ENCODE measurements at regions not wholly inside any gene's neighbourhood (a gene's known extent, or its start where the extent isn't known, plus 50 kb on each side); places are given as distances from the start of the nearest gene placed in this dataset.

DNA sequence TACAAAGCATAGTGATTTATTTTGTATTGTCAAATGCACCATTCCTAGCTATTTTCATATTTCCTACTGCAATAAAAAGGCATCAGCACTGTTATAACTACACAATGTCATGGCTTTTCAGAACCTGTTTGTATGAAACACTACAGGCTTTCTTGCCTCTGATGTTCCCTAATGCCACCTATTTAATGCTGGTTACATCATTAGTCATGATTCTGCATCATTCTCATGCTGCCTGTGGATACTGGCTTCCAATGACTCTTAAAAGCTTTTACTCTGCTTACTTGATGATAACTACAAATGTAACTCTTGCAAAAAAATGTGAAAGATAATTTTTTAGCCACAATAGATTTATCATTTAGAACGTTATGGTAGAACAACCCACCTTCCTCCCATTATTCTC, 529.4 kb downstream of the HTR7 start:
- Mint-ChIP-seq H3K27ac (no peak overlapping the region), H3K4me3 (no peak overlapping the region), H3K27me3 (peaks cover 0 to 2% of the 10 kb centered on the region in 2 donors), H3K4me1 (no peaks in the 10 kb centered on the region), H3K36me3 (no peaks in the 10 kb centered on the region), H3K9me3 (peaks cover 0 to 4% (median 0%) of the 10 kb centered on the region in 3 donors)
- POLR2A ChIA-PET, result no interaction called here
- DNase-seq (no peak), ATAC-seq (replicated peaks in 1 of 4) (no peak)
- no peak overlapping the region for H3K4me3 ChIP-seq (ENCODE audit: control insufficient read depth in 1 of 2, extremely low read depth in 1 of 2, low read length in 1 of 2)
- H3K4me1 ChIP-seq (ENCODE audit: control insufficient read depth in 1 of 2, extremely low read depth in 1 of 2, insufficient read depth in 2 of 2, low read length in 2 of 2), result no peaks in the 10 kb centered on the region
- H3K9me3 ChIP-seq, result no peaks in the 10 kb centered on the region
- no CpG with 5 or more reads among the region's 1 CpG for WGBS (ENCODE audit: insufficient coverage)
- no peak overlapping the region for H3K27ac ChIP-seq (ENCODE audit: low read length)
- no peaks in the 10 kb centered on the region for H3K36me3 ChIP-seq (ENCODE audit: control insufficient read depth in 2 of 2, extremely low read depth in 1 of 2, insufficient read depth in 1 of 2, low read length in 1 of 2)
- CTCF ChIA-PET, result no interaction called here
- H3K27me3 ChIP-seq (replicated peaks in 1 of 2; ENCODE audit: control insufficient read depth in 2 of 2, extremely low read depth in 1 of 2, insufficient read depth in 2 of 2, low read length in 1 of 2), result peaks cover 0 to 4% of the 10 kb centered on the region in 2 experiments

DNA sequence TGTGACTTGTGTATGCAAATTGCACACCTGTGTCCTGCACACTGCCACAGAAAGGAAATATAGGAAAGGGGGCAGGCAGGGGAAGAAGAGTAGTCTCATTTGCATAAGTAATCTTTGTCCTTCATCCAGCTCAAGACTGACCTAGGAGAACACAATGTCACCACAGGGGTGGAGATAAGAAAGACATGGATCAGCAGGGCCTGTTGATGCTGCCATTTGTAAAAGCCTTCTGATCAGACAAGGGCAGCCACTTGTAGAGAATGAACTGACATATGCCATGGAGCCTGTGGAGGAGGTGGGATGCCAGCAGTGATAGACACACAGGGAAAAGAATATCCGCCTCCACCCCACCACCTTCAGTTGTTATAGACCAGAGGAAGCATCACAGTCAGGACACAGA, 528.9 kb downstream of the HTR7 start:
- ChIA-PET CTCF (no interaction called here), POLR2A (no interaction called here)
- no peak overlapping the region for H3K27ac Mint-ChIP-seq
- H3K4me3 Mint-ChIP-seq, result no peak overlapping the region
- H3K36me3 Mint-ChIP-seq, result no peaks in the 10 kb centered on the region
- peaks cover 0 to 4% of the 10 kb centered on the region in 2 experiments for H3K27me3 ChIP-seq (replicated peaks in 1 of 2; ENCODE audit: control insufficient read depth in 2 of 2, extremely low read depth in 1 of 2, insufficient read depth in 2 of 2, low read length in 1 of 2)
- H3K4me1 ChIP-seq (ENCODE audit: control insufficient read depth in 1 of 2, extremely low read depth in 1 of 2, insufficient read depth in 2 of 2, low read length in 2 of 2), result no peaks in the 10 kb centered on the region
- ATAC-seq (replicated peaks in 1 of 4) (no peak), DNase-seq (no peak)
- no peak overlapping the region for H3K4me3 ChIP-seq (ENCODE audit: control insufficient read depth in 1 of 2, extremely low read depth in 1 of 2, low read length in 1 of 2)
- no peaks in the 10 kb centered on the region for H3K36me3 ChIP-seq (ENCODE audit: control insufficient read depth in 2 of 2, extremely low read depth in 1 of 2, insufficient read depth in 1 of 2, low read length in 1 of 2)
- H3K9me3 Mint-ChIP-seq, result peaks cover 0 to 4% (median 0%) of the 10 kb centered on the region in 3 donors
- H3K9me3 ChIP-seq, result no peaks in the 10 kb centered on the region
- no peaks in the 10 kb centered on the region for H3K4me1 Mint-ChIP-seq
- WGBS (ENCODE audit: insufficient coverage), result no CpG with 5 or more reads among the region's 1 CpG
- H3K27ac ChIP-seq (ENCODE audit: low read length), result no peak overlapping the region
- H3K27me3 Mint-ChIP-seq, result peaks cover 0 to 2% of the 10 kb centered on the region in 2 donors

DNA sequence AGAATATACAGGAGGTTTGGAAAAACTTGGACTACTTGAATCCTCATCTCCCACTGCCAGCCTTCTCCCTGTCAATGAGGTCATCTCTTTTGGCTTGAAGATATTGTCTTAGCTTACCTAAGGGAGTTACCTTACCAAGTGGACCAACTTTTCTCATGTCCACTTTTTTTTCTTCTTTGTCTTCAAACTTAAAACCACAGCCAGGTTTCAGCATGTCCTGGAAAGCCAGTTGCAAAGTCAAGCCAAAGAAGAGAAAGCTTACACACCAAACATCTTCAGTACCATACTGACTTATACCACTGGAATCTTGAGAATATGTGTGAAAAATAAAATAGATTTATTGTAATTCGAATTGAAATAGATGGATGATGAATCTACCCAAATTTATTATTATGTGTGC, 520.5 kb downstream of the HTR7 start:
- Mint-ChIP-seq H3K36me3 (no peaks in the 10 kb centered on the region), H3K27me3 (no peaks in the 10 kb centered on the region), H3K27ac (no peak overlapping the region), H3K4me3 (no peak overlapping the region), H3K9me3 (no peaks in the 10 kb centered on the region), H3K4me1 (no peaks in the 10 kb centered on the region)
- no CpG with 5 or more reads among the region's 1 CpG for WGBS (ENCODE audit: insufficient coverage)
- H3K4me1 ChIP-seq (ENCODE audit: control insufficient read depth in 1 of 2, extremely low read depth in 1 of 2, insufficient read depth in 2 of 2, low read length in 2 of 2), result no peaks in the 10 kb centered on the region
- H3K9me3 ChIP-seq, result no peaks in the 10 kb centered on the region
- DNase-seq (no peak), ATAC-seq (replicated peaks in 1 of 4) (no peak)
- no peak overlapping the region for H3K4me3 ChIP-seq (ENCODE audit: control insufficient read depth in 1 of 2, extremely low read depth in 1 of 2, low read length in 1 of 2)
- POLR2A ChIA-PET, result no interaction called here
- CTCF ChIA-PET, result no interaction called here
- H3K36me3 ChIP-seq (ENCODE audit: control insufficient read depth in 2 of 2, extremely low read depth in 1 of 2, insufficient read depth in 1 of 2, low read length in 1 of 2), result no peaks in the 10 kb centered on the region
- H3K27ac ChIP-seq (ENCODE audit: low read length), result no peak overlapping the region
- peaks cover 0 to 1% of the 10 kb centered on the region in 2 experiments for H3K27me3 ChIP-seq (replicated peaks in 1 of 2; ENCODE audit: control insufficient read depth in 2 of 2, extremely low read depth in 1 of 2, insufficient read depth in 2 of 2, low read length in 1 of 2)

DNA sequence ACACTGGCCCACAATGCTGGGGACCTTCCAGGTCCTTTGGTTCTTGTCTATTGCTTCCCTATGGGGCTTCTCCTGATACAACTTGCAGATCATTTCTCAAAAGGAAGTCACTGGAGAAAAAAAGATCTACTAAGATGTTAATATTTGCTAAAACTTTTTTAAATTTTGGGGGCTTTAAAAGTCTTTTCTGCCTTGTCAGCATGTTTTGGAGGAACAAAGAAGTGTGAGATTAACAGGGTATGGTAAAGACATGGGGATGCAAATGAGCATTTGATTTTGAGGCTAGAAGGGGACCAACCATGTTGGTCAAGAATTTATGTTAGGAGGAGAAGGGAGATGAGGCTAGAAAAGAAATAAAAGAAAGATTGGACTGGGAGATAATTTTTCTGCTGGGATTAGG, 515.4 kb downstream of the HTR7 start:
- no peaks in the 10 kb centered on the region for H3K4me1 Mint-ChIP-seq
- Histone ChIP-seq H3K27ac (ENCODE audit: low read length) (no peak overlapping the region), H3K4me3 (ENCODE audit: control insufficient read depth in 1 of 2, extremely low read depth in 1 of 2, low read length in 1 of 2) (no peak overlapping the region), H3K27me3 (replicated peaks in 1 of 2; ENCODE audit: control insufficient read depth in 2 of 2, extremely low read depth in 1 of 2, insufficient read depth in 2 of 2, low read length in 1 of 2) (no peaks in the 10 kb centered on the region), H3K9me3 (no peaks in the 10 kb centered on the region), H3K36me3 (ENCODE audit: control insufficient read depth in 2 of 2, extremely low read depth in 1 of 2, insufficient read depth in 1 of 2, low read length in 1 of 2) (no peaks in the 10 kb centered on the region), H3K4me1 (ENCODE audit: control insufficient read depth in 1 of 2, extremely low read depth in 1 of 2, insufficient read depth in 2 of 2, low read length in 2 of 2) (no peaks in the 10 kb centered on the region)
- H3K27ac Mint-ChIP-seq, result no peak overlapping the region
- ChIA-PET CTCF (no interaction called here), POLR2A (no interaction called here)
- no peak for DNase-seq
- ATAC-seq (replicated peaks in 1 of 4), result no peak
- no peaks in the 10 kb centered on the region for H3K9me3 Mint-ChIP-seq
- H3K36me3 Mint-ChIP-seq, result no peaks in the 10 kb centered on the region
- no peak overlapping the region for H3K4me3 Mint-ChIP-seq
- H3K27me3 Mint-ChIP-seq, result no peaks in the 10 kb centered on the region

DNA sequence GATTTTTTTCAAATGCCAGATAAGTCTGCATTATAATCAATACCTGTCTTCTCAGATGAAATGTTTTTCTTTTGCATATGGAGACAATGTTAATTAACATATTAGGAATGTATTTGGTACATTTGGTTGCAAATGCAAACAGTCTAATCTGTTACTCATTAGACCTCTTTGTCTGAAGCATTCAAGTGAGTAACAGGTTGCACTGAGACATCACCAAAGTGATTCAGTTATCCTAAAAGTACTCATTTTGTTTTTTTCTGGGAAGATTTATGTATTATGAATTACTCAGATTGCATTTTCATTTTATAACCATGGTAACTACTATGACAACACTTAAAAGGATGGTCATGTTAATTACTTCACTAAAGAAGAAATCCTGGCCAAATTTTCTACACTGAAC, 513.6 kb downstream of the HTR7 start:
- no peaks in the 10 kb centered on the region for H3K9me3 Mint-ChIP-seq
- H3K4me3 Mint-ChIP-seq, result no peak overlapping the region
- Histone ChIP-seq H3K9me3 (no peaks in the 10 kb centered on the region), H3K4me3 (ENCODE audit: control insufficient read depth in 1 of 2, extremely low read depth in 1 of 2, low read length in 1 of 2) (no peak overlapping the region), H3K27me3 (replicated peaks in 1 of 2; ENCODE audit: control insufficient read depth in 2 of 2, extremely low read depth in 1 of 2, insufficient read depth in 2 of 2, low read length in 1 of 2) (peaks cover 0 to 2% of the 10 kb centered on the region in 2 experiments), H3K4me1 (ENCODE audit: control insufficient read depth in 1 of 2, extremely low read depth in 1 of 2, insufficient read depth in 2 of 2, low read length in 2 of 2) (no peaks in the 10 kb centered on the region), H3K36me3 (ENCODE audit: control insufficient read depth in 2 of 2, extremely low read depth in 1 of 2, insufficient read depth in 1 of 2, low read length in 1 of 2) (no peaks in the 10 kb centered on the region), H3K27ac (ENCODE audit: low read length) (no peak overlapping the region)
- H3K4me1 Mint-ChIP-seq, result no peaks in the 10 kb centered on the region
- H3K36me3 Mint-ChIP-seq, result no peaks in the 10 kb centered on the region
- CTCF ChIA-PET, result no interaction called here
- H3K27me3 Mint-ChIP-seq, result peaks cover 0 to 3% of the 10 kb centered on the region in 2 donors
- no peak overlapping the region for H3K27ac Mint-ChIP-seq
- ATAC-seq (replicated peaks in 1 of 4) (no peak), DNase-seq (no peak)
- POLR2A ChIA-PET, result no interaction called here

DNA sequence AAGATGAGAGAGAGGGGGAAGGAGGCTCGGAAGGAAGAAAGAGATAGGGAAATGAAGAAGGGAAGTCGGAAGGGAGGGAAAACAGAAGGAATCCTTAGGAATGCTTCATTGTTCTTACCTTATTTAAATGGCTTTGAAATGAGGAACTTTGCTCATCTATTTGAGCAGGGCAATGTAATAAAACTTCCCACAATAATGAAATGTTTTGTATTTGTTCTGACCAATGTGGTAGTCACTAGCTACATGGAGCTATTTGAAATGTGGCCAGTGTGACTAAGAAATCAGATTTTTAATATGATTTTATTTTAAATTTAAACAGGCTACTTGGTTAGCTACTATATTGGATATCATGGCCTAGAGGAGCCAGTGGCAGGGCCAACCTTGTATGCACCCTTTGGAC, 510.6 kb downstream of the HTR7 start:
- no peak for DNase-seq
- no peaks in the 10 kb centered on the region for H3K4me1 ChIP-seq (ENCODE audit: control insufficient read depth in 1 of 2, extremely low read depth in 1 of 2, insufficient read depth in 2 of 2, low read length in 2 of 2)
- POLR2A ChIA-PET, result no interaction called here
- H3K27me3 ChIP-seq (replicated peaks in 1 of 2; ENCODE audit: control insufficient read depth in 2 of 2, extremely low read depth in 1 of 2, insufficient read depth in 2 of 2, low read length in 1 of 2), result peaks cover 0 to 2% of the 10 kb centered on the region in 2 experiments
- 40% methylated on average over 1 of the region's 2 CpGs for WGBS (ENCODE audit: insufficient coverage)
- no peak for ATAC-seq (replicated peaks in 1 of 4)
- CTCF ChIA-PET, result no interaction called here
- Mint-ChIP-seq H3K36me3 (no peaks in the 10 kb centered on the region), H3K27me3 (peaks cover 0 to 3% of the 10 kb centered on the region in 2 donors), H3K27ac (no peak overlapping the region), H3K9me3 (no peaks in the 10 kb centered on the region), H3K4me3 (no peak overlapping the region), H3K4me1 (no peaks in the 10 kb centered on the region)
- no peaks in the 10 kb centered on the region for H3K9me3 ChIP-seq
- H3K4me3 ChIP-seq (ENCODE audit: control insufficient read depth in 1 of 2, extremely low read depth in 1 of 2, low read length in 1 of 2), result no peak overlapping the region
- H3K27ac ChIP-seq (ENCODE audit: low read length), result no peak overlapping the region
- H3K36me3 ChIP-seq (ENCODE audit: control insufficient read depth in 2 of 2, extremely low read depth in 1 of 2, insufficient read depth in 1 of 2, low read length in 1 of 2), result no peaks in the 10 kb centered on the region

DNA sequence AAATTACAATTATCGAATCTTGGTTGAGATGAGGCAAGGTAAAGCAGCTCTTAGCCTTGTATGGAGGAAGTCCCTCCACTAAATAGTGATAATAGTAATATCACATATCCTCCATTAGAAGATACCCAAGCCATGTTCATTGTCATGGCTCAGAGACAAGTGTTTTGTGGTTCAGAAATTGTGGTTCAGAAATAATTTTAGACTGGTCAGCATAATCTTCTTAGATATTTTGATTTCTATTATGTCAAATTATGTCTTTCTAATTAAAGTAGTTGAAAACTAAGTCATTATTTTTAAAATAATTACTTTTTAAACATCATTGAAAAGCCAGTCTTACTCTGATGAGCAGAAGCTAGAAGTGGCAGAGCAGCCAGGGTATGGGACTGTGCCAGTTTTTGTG, 507.7 kb downstream of the HTR7 start:
- Mint-ChIP-seq H3K4me1 (no peaks in the 10 kb centered on the region), H3K27ac (no peak overlapping the region), H3K9me3 (peaks cover 0 to 4% (median 0%) of the 10 kb centered on the region in 3 donors), H3K27me3 (peaks cover 0 to 3% of the 10 kb centered on the region in 2 donors), H3K36me3 (no peaks in the 10 kb centered on the region), H3K4me3 (no peak overlapping the region)
- ATAC-seq (replicated peaks in 1 of 4) (no peak), DNase-seq (no peak)
- H3K4me3 ChIP-seq (ENCODE audit: control insufficient read depth in 1 of 2, extremely low read depth in 1 of 2, low read length in 1 of 2), result no peak overlapping the region
- no CpG with 5 or more reads among the region's 1 CpG for WGBS (ENCODE audit: insufficient coverage)
- H3K27ac ChIP-seq (ENCODE audit: low read length), result no peak overlapping the region
- ChIA-PET POLR2A (no interaction called here), CTCF (interaction anchor here in 1 of 2 donors (0.7 kb wide), 1 partner anchor 19 kb away, joined by 3 read pairs; no protein-coding TSS in a partner anchor)
- no peaks in the 10 kb centered on the region for H3K4me1 ChIP-seq (ENCODE audit: control insufficient read depth in 1 of 2, extremely low read depth in 1 of 2, insufficient read depth in 2 of 2, low read length in 2 of 2)
- H3K9me3 ChIP-seq, result no peaks in the 10 kb centered on the region
- H3K27me3 ChIP-seq (replicated peaks in 1 of 2; ENCODE audit: control insufficient read depth in 2 of 2, extremely low read depth in 1 of 2, insufficient read depth in 2 of 2, low read length in 1 of 2), result peaks cover 0 to 2% of the 10 kb centered on the region in 2 experiments
- H3K36me3 ChIP-seq (ENCODE audit: control insufficient read depth in 2 of 2, extremely low read depth in 1 of 2, insufficient read depth in 1 of 2, low read length in 1 of 2), result no peaks in the 10 kb centered on the region

Data from T-cell (primary cell).